Gastrocnemius medialis (tissue), 4 donors: ENCODE measurements at regions not wholly inside any gene's neighbourhood (a gene's known extent, or its start where the extent isn't known, plus 50 kb on each side); places are given as distances from the start of the nearest gene placed in this dataset.

Source experiments
- ATAC-seq, 2 donors: fragments of 150-250 bp; one replicate each; pipeline ENCODE4 v1.9.1; 2016
- DNase-seq, 2 donors: peaks; one replicate each; pipeline ENCODE4 v3.0.0-alpha.2; 2019
- H3K27ac ChIP-seq, 4 donors: fragments of 200-600 bp; sonication (generic); 1 replicate in 1 of 4; 2 replicates in 3 of 4; pipeline ENCODE4 v1.5.1; 2016 to 2018; ENCODE audit warnings: mild to moderate bottlenecking in 2 of 4, moderate library complexity in 1 of 4
- H3K27me3 ChIP-seq, 3 donors: fragments of 200-600 bp; sonication (generic) in 2 of 3; 1 replicate in 1 of 3; 2 replicates in 2 of 3; pipeline versions ENCODE4 v1.5.1 to v1.6.0; 2016 to 2019; ENCODE audit warnings: mild to moderate bottlenecking in 1 of 3, moderate library complexity in 1 of 3
- H3K36me3 ChIP-seq, 2 donors: fragments of 200-600 bp; sonication (generic) in 1 of 2; one replicate each; pipeline ENCODE4 v1.5.1; 2017 to 2018
- H3K4me1 ChIP-seq, 2 donors: fragments of 200-600 bp; sonication (generic) in 1 of 2; one replicate each; pipeline ENCODE4 v1.5.1; 2016 to 2017; ENCODE audit warnings: mild to moderate bottlenecking in 2 of 2
- H3K4me3 ChIP-seq, 4 donors: fragments of 200-600 bp; sonication (generic) in 3 of 4; 1 replicate in 1 of 4; 2 replicates in 3 of 4; pipeline ENCODE4 v1.5.1; 2016 to 2019; ENCODE audit warnings: mild to moderate bottlenecking in 2 of 4
- H3K9me3 ChIP-seq, 3 donors: fragments of 200-600 bp; sonication (generic) in 2 of 3; 1 replicate in 1 of 3; 2 replicates in 2 of 3; pipeline ENCODE4 v1.5.1; 2016 to 2019
- POLR2A ChIP-seq, 2 donors: fragments of 450-650 bp; IDR thresholded peaks; one replicate each; pipeline ENCODE4 v1.6.1; 2017; ENCODE audit warnings: antibody characterized with exemption in 2 of 2, mild to moderate bottlenecking in 2 of 2, moderate library complexity in 2 of 2
- in situ Hi-C, 4 donors: fragments of 200-750 bp; cut with MboI; loops; one replicate each; pipeline versions ENCODE4 v1.15.0 to v1.8.0; 2017; ENCODE audit warnings: low sequenced_read_pairs in 4 of 4
- intact Hi-C: fragments of 100-400 bp; cut with DNase I; formaldehyde crosslinking; loops from one replicate; pipeline ENCODE4 v1.15.1; 2023; ENCODE audit warnings: low total_unique reads
- TF ChIP-seq, protein P1 (sequence below), 5 experiments: fragments of 450-650 bp in 3 of 5; fragments of 200-600 bp in 2 of 5; sonication (generic) in 2 of 5; IDR thresholded peaks in 4 of 5; conservative IDR thresholded peaks in 1 of 5; 1 replicate in 4 of 5; 2 replicates in 1 of 5; pipeline ENCODE4 v1.5.1; 2016 to 2019; ENCODE audit warnings: antibody characterized with exemption in 5 of 5, mild to moderate bottlenecking in 3 of 5, moderate library complexity in 3 of 5

DNA sequence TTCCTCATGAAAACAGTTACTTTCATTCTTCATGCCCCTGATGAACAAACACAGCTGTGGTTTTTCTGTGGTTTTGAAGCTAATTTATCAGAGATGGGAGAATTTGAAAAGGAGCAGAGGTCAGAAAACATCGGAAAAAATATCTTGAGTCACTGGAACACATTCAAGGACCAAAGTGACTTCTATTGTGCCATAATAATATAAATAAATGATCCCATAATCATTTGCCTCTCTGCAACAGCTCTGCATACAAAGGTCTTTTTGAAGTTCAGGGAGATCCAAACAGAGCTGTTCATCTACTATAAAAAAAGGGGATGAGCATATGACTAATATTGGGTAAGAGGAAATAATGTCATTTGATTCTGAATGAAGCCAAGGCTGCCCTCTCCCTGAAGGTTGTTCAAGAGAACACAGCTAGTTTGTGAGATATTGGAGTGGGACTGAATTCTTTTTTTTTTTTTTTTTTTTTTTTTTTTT lies 201.3 kb upstream of the GALNT5 start:
- TF ChIP-seq, protein P1, sequence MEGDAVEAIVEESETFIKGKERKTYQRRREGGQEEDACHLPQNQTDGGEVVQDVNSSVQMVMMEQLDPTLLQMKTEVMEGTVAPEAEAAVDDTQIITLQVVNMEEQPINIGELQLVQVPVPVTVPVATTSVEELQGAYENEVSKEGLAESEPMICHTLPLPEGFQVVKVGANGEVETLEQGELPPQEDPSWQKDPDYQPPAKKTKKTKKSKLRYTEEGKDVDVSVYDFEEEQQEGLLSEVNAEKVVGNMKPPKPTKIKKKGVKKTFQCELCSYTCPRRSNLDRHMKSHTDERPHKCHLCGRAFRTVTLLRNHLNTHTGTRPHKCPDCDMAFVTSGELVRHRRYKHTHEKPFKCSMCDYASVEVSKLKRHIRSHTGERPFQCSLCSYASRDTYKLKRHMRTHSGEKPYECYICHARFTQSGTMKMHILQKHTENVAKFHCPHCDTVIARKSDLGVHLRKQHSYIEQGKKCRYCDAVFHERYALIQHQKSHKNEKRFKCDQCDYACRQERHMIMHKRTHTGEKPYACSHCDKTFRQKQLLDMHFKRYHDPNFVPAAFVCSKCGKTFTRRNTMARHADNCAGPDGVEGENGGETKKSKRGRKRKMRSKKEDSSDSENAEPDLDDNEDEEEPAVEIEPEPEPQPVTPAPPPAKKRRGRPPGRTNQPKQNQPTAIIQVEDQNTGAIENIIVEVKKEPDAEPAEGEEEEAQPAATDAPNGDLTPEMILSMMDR (IDR thresholded peaks at IDR 0.05 in 4 of 5, conservative IDR thresholded peaks at IDR 0.05 in 1 of 5): no peak
- TF ChIP-seq POLR2A (IDR thresholded peaks at IDR 0.05): no peak
- ATAC-seq: peak in 1 of 2 donors; percentile 51
- Histone ChIP-seq H3K4me3 (no peak overlapping the region), H3K27me3 (no peaks in the 10 kb centered on the region), H3K4me1 (no peaks in the 10 kb centered on the region), H3K27ac (no peak overlapping the region), H3K36me3 (no peaks in the 10 kb centered on the region), H3K9me3 (no peaks in the 10 kb centered on the region)
- intact Hi-C loops: no loop called here
- DNase-seq: no peak
- in situ Hi-C loops: no loop called here

DNA sequence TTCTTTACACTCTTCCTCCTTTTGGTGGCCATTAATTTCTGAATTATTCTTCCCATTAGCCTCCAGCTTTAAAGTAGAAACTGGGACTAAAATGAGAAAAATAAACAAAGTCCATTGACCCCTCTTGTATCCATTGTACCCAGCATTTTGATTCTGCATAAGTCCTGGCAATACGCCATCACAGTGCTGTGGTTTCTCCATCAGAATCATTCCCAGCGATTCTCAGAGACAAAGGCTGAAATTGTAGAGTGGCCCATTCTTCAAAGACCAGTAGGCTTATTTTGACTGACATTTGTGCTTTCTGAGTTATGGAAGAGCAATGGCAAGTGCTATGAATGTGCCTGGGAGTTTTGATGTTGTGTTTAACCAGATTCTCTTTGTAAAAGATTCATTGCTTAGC lies 199.3 kb upstream of the GALNT5 start:
- ATAC-seq: no peak
- Histone ChIP-seq H3K4me3 (no peak overlapping the region), H3K9me3 (no peaks in the 10 kb centered on the region), H3K36me3 (no peaks in the 10 kb centered on the region), H3K4me1 (no peaks in the 10 kb centered on the region), H3K27me3 (no peaks in the 10 kb centered on the region), H3K27ac (no peak overlapping the region)
- intact Hi-C loops: no loop called here
- in situ Hi-C loops: no loop called here
- no peak for TF ChIP-seq POLR2A (IDR thresholded peaks at IDR 0.05)
- TF ChIP-seq, protein P1 (IDR thresholded peaks at IDR 0.05 in 4 of 5, conservative IDR thresholded peaks at IDR 0.05 in 1 of 5): no peak
- DNase-seq: no peak

DNA sequence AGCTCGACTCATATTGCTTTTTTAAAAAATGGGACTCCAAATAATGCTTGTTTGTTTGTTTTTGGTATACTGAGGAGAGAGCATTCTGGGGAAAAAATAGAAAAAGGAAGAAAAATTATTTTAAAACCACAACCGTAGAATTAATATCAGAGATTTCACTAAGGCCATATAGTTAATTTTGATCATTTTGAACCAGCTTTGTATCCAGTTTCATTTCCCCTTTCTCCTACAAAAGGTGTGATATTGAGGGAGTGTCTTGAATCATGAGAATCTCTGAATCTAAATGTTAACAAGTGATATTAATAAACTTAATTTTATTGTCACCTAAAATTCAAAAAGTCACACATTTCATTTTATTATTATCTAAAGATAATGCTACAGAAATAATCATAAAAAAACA lies 198.5 kb upstream of the GALNT5 start:
- no peak for DNase-seq
- in situ Hi-C loops: no loop called here
- H3K4me1 ChIP-seq: no peaks in the 10 kb centered on the region
- TF ChIP-seq, protein P1 (IDR thresholded peaks at IDR 0.05 in 4 of 5, conservative IDR thresholded peaks at IDR 0.05 in 1 of 5): no peak
- no peak for TF ChIP-seq POLR2A (IDR thresholded peaks at IDR 0.05)
- ATAC-seq: no peak
- no peaks in the 10 kb centered on the region for H3K36me3 ChIP-seq
- H3K27ac ChIP-seq: no peak overlapping the region
- H3K9me3 ChIP-seq: no peaks in the 10 kb centered on the region
- H3K27me3 ChIP-seq: no peaks in the 10 kb centered on the region
- intact Hi-C loops: no loop called here
- no peak overlapping the region for H3K4me3 ChIP-seq

DNA sequence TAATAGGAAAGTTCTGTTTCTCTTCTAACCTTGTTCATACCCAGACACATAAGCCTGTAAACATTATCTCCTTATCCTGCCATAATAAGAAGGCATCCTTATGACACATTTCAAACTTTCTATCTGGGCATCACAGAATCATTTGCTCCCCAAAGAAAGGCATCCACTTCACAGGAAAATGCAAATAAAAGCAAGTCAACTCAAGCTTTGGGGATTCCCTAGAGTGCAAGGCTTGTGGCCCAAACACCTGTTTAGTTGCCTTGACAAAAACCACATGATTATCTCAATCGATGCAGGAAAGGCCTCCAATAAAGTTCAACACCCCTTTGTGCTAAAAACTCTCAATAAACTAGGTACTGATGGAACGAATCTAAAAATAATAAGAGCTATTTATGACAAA lies 195.7 kb upstream of the GALNT5 start:
- no peaks in the 10 kb centered on the region for H3K4me1 ChIP-seq
- in situ Hi-C loops (no loop called here), intact Hi-C loops (no loop called here)
- no peak overlapping the region for H3K27ac ChIP-seq
- H3K4me3 ChIP-seq: no peak overlapping the region
- no peaks in the 10 kb centered on the region for H3K27me3 ChIP-seq
- TF ChIP-seq, protein P1 (IDR thresholded peaks at IDR 0.05 in 4 of 5, conservative IDR thresholded peaks at IDR 0.05 in 1 of 5): no peak
- TF ChIP-seq POLR2A (IDR thresholded peaks at IDR 0.05): no peak
- ATAC-seq: no peak
- no peak for DNase-seq
- no peaks in the 10 kb centered on the region for H3K9me3 ChIP-seq
- no peaks in the 10 kb centered on the region for H3K36me3 ChIP-seq

DNA sequence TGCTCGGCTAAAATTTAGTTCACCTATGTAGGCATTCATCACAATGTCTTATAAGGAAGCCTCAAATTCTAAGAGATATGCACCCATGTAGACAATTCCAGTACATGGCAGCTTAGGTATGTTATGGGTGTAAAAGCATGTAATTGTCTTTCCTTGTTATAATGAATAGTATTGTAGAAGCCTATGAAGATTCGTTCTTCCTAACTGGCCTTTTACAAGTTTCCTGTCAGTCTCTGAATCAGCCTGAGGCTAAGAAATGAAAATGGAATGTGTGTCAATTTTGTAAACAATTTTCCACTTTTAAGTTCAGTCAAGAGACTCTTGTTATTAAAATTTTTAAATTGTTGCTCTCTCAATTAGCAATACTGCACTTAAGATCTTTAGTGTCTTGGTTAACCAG lies 189.9 kb upstream of the GALNT5 start:
- Histone ChIP-seq H3K4me3 (no peak overlapping the region), H3K36me3 (no peaks in the 10 kb centered on the region), H3K27me3 (no peaks in the 10 kb centered on the region), H3K27ac (no peak overlapping the region), H3K9me3 (no peaks in the 10 kb centered on the region), H3K4me1 (no peaks in the 10 kb centered on the region)
- no peak for DNase-seq
- TF ChIP-seq, protein P1 (IDR thresholded peaks at IDR 0.05 in 4 of 5, conservative IDR thresholded peaks at IDR 0.05 in 1 of 5): no peak
- no peak for TF ChIP-seq POLR2A (IDR thresholded peaks at IDR 0.05)
- ATAC-seq: no peak
- in situ Hi-C loops (no loop called here), intact Hi-C loops (no loop called here)
